ENCODE measurements at regions not wholly inside any gene's neighbourhood (a gene's known extent, or its start where the extent isn't known, plus 50 kb on each side); places are given as distances from the start of the nearest gene placed in this dataset.

GRCh38 chr5:153118018-153118417 lies 372.5 kb upstream of the GRIA1 start:
- Histone ChIP-seq H3K23ac (ENCODE audit: insufficient read length) (no peak overlapping the region), H3K4ac (replicated peaks; ENCODE audit: insufficient read length, low read depth, low read length) (no peak overlapping the region), H3K27me3 (replicated peaks in 1 of 4; ENCODE audit: control insufficient read depth in 3 of 4, extremely low read depth in 1 of 4, insufficient read depth in 3 of 4, low read length in 3 of 4) (no peaks in the 10 kb centered on the region), H4K5ac (ENCODE audit: insufficient read length, low read depth, low read length) (no peak overlapping the region), H4K20me1 (replicated peaks in 1 of 2; ENCODE audit: control insufficient read depth in 1 of 2, insufficient read depth in 2 of 2, low read length in 2 of 2) (no peaks in the 10 kb centered on the region), H3K14ac (ENCODE audit: insufficient read length) (no peak overlapping the region), H3K9ac (replicated peaks in 1 of 4; ENCODE audit: extremely low read depth in 1 of 4, low read depth in 3 of 4, low read length in 3 of 4) (no peak overlapping the region), H2BK12ac (ENCODE audit: low read depth, low read length) (no peak overlapping the region), H2BK15ac (ENCODE audit: low read length) (no peak overlapping the region), H3K4me2 (ENCODE audit: insufficient read depth in 1 of 2, low read depth in 2 of 2, low read length in 2 of 2) (no peak overlapping the region), H2BK5ac (ENCODE audit: low read depth, low read length) (no peak overlapping the region), H2BK20ac (ENCODE audit: low read length) (no peak overlapping the region), H3K4me1 (replicated peaks in 1 of 4; ENCODE audit: control insufficient read depth in 3 of 4, insufficient read depth in 4 of 4, low read length in 3 of 4) (peaks cover 0 to 4% (median 2%) of the 10 kb centered on the region in 4 experiments; a peak in 1 of 7 replicates), H4K8ac (ENCODE audit: extremely low read depth, insufficient read depth, low read length) (no peak overlapping the region), H3K4me3 (ENCODE audit: extremely low read depth in 1 of 4, insufficient read depth in 2 of 4, low read depth in 3 of 4, low read length in 4 of 4) (no peak overlapping the region), H3K56ac (replicated peaks; ENCODE audit: insufficient read length, low read depth, low read length) (no peak overlapping the region), H3K9me3 (ENCODE audit: insufficient read depth in 2 of 2, low read depth in 1 of 2, low read length in 1 of 2) (no peaks in the 10 kb centered on the region), H3K79me2 (ENCODE audit: control insufficient read depth in 1 of 2, insufficient read depth in 2 of 2, low read length in 2 of 2) (no peaks in the 10 kb centered on the region), H2AK5ac (ENCODE audit: low read depth, low read length) (no peak overlapping the region), H3K23me2 (ENCODE audit: low read depth, low read length) (no peaks in the 10 kb centered on the region; the same call in 1 of the 2 replicates), H3K36me3 (ENCODE audit: control insufficient read depth in 2 of 4, insufficient read depth in 4 of 4, low read length in 3 of 4) (no peaks in the 10 kb centered on the region), H3K79me1 (ENCODE audit: low read depth, low read length) (no peaks in the 10 kb centered on the region), H2AFZ (ENCODE audit: low read length) (no peak overlapping the region), H3K18ac (ENCODE audit: extremely low read depth, low read length) (no peak overlapping the region), H2BK120ac (replicated peaks; ENCODE audit: low read depth, low read length) (no peak overlapping the region), H4K91ac (replicated peaks; ENCODE audit: insufficient read length, low read length) (no peak overlapping the region), H3K27ac (ENCODE audit: low read depth, low read length) (no peak overlapping the region)
- TF ChIP-seq RFX5 (IDR thresholded peaks at IDR 0.05; ENCODE audit: borderline replicate concordance, low read depth, low read length) (no peak), SIN3A (conservative IDR thresholded peaks at IDR 0.05 in 1 of 2, IDR thresholded peaks at IDR 0.05 in 1 of 2; ENCODE audit: low read depth in 1 of 2, low read length in 2 of 2) (no peak), ZNF274 (IDR thresholded peaks at IDR 0.05; ENCODE audit: borderline replicate concordance, extremely low read depth, low read length) (no peak)
- DNase-seq (ENCODE audit: low read depth in 1 of 2, low spot score in 2 of 2) = no peak
- FAIRE-seq = no peak
- WGBS, 2 experiments (ENCODE audit: extremely low coverage in 1 of 2, insufficient coverage in 1 of 2, insufficient read length in 1 of 2, insufficient replicate concordance in 2 of 2, low coverage in 1 of 2, low lambda C conversion rate in 2 of 2, missing lambda C conversion rate in 1 of 2) = 83% methylated on average over 1 of the region's 1 CpG; no CpG with 5 or more reads in 1 of the 2 experiments
- ChIA-PET CTCF (ENCODE audit: partially characterized antibody) (interaction anchor here (0.8 kb wide), 1 partner anchor 294 kb away, joined by 3 read pairs; no protein-coding TSS in a partner anchor), POLR2A (ENCODE audit: partially characterized antibody) (no interaction called here)
